Endothelial cell of umbilical vein (primary cell): ENCODE measurements at regions not wholly inside any gene's neighbourhood (a gene's known extent, or its start where the extent isn't known, plus 50 kb on each side); places are given as distances from the start of the nearest gene placed in this dataset.
A peak's percentile ranks its signal among the peaks of the same experiment; 100 is the strongest.

Experiments
- BruUV-seq: library from RNA; stranded (reverse); fragments of 400-500 nt; replicated peaks from 2 replicates; lab custom pipeline; 2021; lab: Mats Ljungman, UMichigan
- CTCF ChIA-PET: fragments of 300-600, 350-600 bp; sonication (Branson Sonifier 250); formaldehyde crosslinking; loops from one replicate; lab custom pipeline; 2021; ENCODE audit warnings: antibody characterized with exemption, inconsistent platforms; lab: Charles Lee
- POLR2A ChIA-PET: fragments of 300-600, 350-600 bp; sonication (Branson Sonifier 250); formaldehyde crosslinking; loops from one replicate; lab custom pipeline; 2021; ENCODE audit warnings: antibody characterized with exemption, inconsistent platforms; lab: Charles Lee
- DNase-seq: peaks from one replicate; pipeline ENCODE4 v3.0.0-alpha.2; 2011; ENCODE audit warnings: low read depth, low spot score
- FAIRE-seq: peaks from 2 replicates; lab custom pipeline; 2011; peaks lifted over from hg19 to GRCh38; lab: Jason Lieb, UNC
- H2AFZ ChIP-seq: 2 replicates; pipeline ENCODE4 v1.6.0; 2012; ENCODE audit warnings: low read depth, low read length, control low read depth, inconsistent platforms
- H3K27ac ChIP-seq: 2 replicates; pipeline ENCODE4 v1.5.1; 2011; ENCODE audit warnings: low read depth, mild to moderate bottlenecking, control low read depth, low read length, moderate library complexity; ENCODE audit not compliant: insufficient read depth
- H3K27me3 ChIP-seq, 2 experiments: 2 replicates each; pipeline versions ENCODE4 v1.6.0 to v1.6.1; 2011; ENCODE audit warnings: low read length in 2 of 2, mixed read lengths in 1 of 2; ENCODE audit not compliant: control insufficient read depth in 2 of 2, insufficient read depth in 2 of 2
- H3K36me3 ChIP-seq, 2 experiments: 2 replicates in 1 of 2; 3 replicates in 1 of 2; pipeline ENCODE4 v1.5.1; 2011; ENCODE audit warnings: low read length in 2 of 2, mild to moderate bottlenecking in 1 of 2, moderate library complexity in 1 of 2; ENCODE audit not compliant: control insufficient read depth in 2 of 2, insufficient read depth in 2 of 2; ENCODE audit errors: extremely low read depth in 1 of 2
- H3K4me1 ChIP-seq: 3 replicates; pipeline ENCODE4 v1.5.1; 2011; ENCODE audit warnings: mild to moderate bottlenecking, low read length; ENCODE audit not compliant: control insufficient read depth, insufficient read depth; ENCODE audit errors: extremely low read depth
- H3K4me2 ChIP-seq: 2 replicates; pipeline ENCODE4 v1.6.1; 2011; ENCODE audit warnings: low read length, control low read depth, mixed read lengths; ENCODE audit not compliant: insufficient read depth
- H3K4me3 ChIP-seq, 3 experiments: fragments of 200-600 bp in 1 of 3; sonication (generic), shearing (Covaris generic) in 1 of 3; replicated peaks in 1 of 3; 2 replicates each; pipeline ENCODE4 v1.5.1; 2011 to 2016; ENCODE audit warnings: control low read depth in 3 of 3, low read length in 3 of 3, mild to moderate bottlenecking in 2 of 3, inconsistent platforms in 1 of 3, low read depth in 1 of 3, moderate library complexity in 1 of 3; ENCODE audit not compliant: insufficient read depth in 1 of 3
- H3K79me2 ChIP-seq: 2 replicates; pipeline ENCODE4 v1.6.0; 2012; ENCODE audit warnings: low read length, inconsistent platforms; ENCODE audit not compliant: control insufficient read depth, insufficient read depth
- H3K9ac ChIP-seq: replicated peaks from 2 replicates; pipeline ENCODE3; 2011; ENCODE audit warnings: low read length, control low read depth; ENCODE audit not compliant: insufficient read depth; ENCODE audit errors: extremely low read depth
- H3K9me1 ChIP-seq: replicated peaks from 3 replicates; pipeline ENCODE4 v1.6.0; 2011; ENCODE audit warnings: mild to moderate bottlenecking, low read length; ENCODE audit not compliant: control insufficient read depth, insufficient read depth; ENCODE audit errors: extremely low read depth
- H3K9me3 ChIP-seq: replicated peaks from 2 replicates; pipeline ENCODE4 v1.5.1; 2012; ENCODE audit warnings: low read length, inconsistent platforms; ENCODE audit not compliant: control insufficient read depth, insufficient read depth
- H4K20me1 ChIP-seq: replicated peaks from 2 replicates; pipeline ENCODE3; 2011; ENCODE audit warnings: mild to moderate bottlenecking, low read length; ENCODE audit not compliant: control insufficient read depth, insufficient read depth; ENCODE audit errors: extremely low read depth
- EZH2 ChIP-seq: IDR thresholded peaks from 2 replicates; pipeline ENCODE4 v1.6.1; 2012; ENCODE audit warnings: borderline replicate concordance, low read depth, mild to moderate bottlenecking, moderate library complexity, low read length, inconsistent platforms; ENCODE audit not compliant: severe bottlenecking
- FOS ChIP-seq: IDR thresholded peaks from 2 replicates; pipeline ENCODE4 v1.6.1; 2011; ENCODE audit warnings: mild to moderate bottlenecking, low read length, moderate library complexity, borderline replicate concordance; ENCODE audit not compliant: insufficient read depth
- GATA2 ChIP-seq: IDR thresholded peaks from 2 replicates; pipeline ENCODE4 v1.7.0; 2011; ENCODE audit warnings: low read depth, mild to moderate bottlenecking, moderate library complexity, mixed read lengths, low read length; ENCODE audit not compliant: insufficient read length, insufficient read depth
- JUN ChIP-seq: IDR thresholded peaks from 2 replicates; pipeline ENCODE4 v1.6.1; 2011; ENCODE audit warnings: borderline replicate concordance, low read depth; ENCODE audit not compliant: insufficient read length, insufficient read depth
- MAX ChIP-seq: IDR thresholded peaks from 2 replicates; pipeline ENCODE4 v1.6.1; 2011; ENCODE audit not compliant: insufficient read depth, insufficient read length
- MYC ChIP-seq: IDR thresholded peaks from one replicate; pipeline ENCODE4 v1.6.1; 2011; ENCODE audit warnings: mild to moderate bottlenecking, low read depth, low read length
- POLR2A ChIP-seq: IDR thresholded peaks from 2 replicates; pipeline ENCODE4 v1.6.1; 2012; ENCODE audit warnings: low read depth, mild to moderate bottlenecking, control low read depth, low read length
- POLR2AphosphoS5 ChIP-seq: IDR thresholded peaks from 2 replicates; pipeline ENCODE4 v1.6.1; 2012; ENCODE audit warnings: low read depth, mild to moderate bottlenecking, control low read depth, low read length, moderate library complexity; ENCODE audit not compliant: insufficient read depth
- dilution Hi-C: fragments of 300-500 bp; cut with MboI; formaldehyde crosslinking; loops from one replicate; pipeline ENCODE4 v1.15.0; 2019; ENCODE audit warnings: low sequenced_read_pairs; ENCODE audit not compliant: extremely low pct_ligation_motif_present
- intact Hi-C: fragments of 100-400 bp; cut with micrococcal nuclease; formaldehyde crosslinking; loops from one replicate; pipeline ENCODE4 v1.10.0; 2022

DNA sequence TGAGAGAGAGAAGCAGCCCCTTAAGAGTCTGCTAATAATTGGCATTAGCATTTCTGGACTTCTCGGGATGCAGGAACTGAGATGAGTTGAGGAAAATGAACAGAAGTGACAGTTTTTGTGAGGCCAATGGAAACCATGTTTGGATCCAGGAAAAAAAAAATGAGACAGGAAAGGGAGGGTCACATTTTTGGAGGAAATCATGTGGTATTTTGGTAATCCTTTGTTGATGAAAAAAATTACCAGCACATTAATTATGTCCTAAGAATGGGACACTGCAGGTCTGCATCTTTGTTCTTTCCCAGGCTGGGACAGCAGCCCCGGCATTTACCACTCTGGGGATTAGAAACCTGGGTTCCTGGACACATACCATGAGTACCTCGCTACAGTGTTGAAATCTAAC, 109.9 kb upstream of the ZFHX3 start:
- H3K9ac ChIP-seq: no peak overlapping the region
- H3K4me1 ChIP-seq: peaks cover 18% of the 10 kb centered on the region
- BruUV-seq: no TSS peak
- CTCF ChIA-PET: no interaction called here
- H3K4me3 ChIP-seq: no peak overlapping the region
- H3K27me3 ChIP-seq: peaks cover 0 to 2% of the 10 kb centered on the region in 2 experiments
- peak overlapping the region; percentile 38 for H2AFZ ChIP-seq
- H3K27ac ChIP-seq: no peak overlapping the region
- no peak for DNase-seq
- dilution Hi-C loops (no loop called here), intact Hi-C loops (no loop called here)
- no peaks in the 10 kb centered on the region for H3K9me1 ChIP-seq
- FAIRE-seq: no peak
- no peak overlapping the region for H3K4me2 ChIP-seq
- no peaks in the 10 kb centered on the region for H3K36me3 ChIP-seq
- POLR2A ChIA-PET: interaction anchor here (0.6 kb wide), 1 partner anchor 295 kb away, joined by 9 read pairs; no protein-coding TSS in a partner anchor
- no peaks in the 10 kb centered on the region for H4K20me1 ChIP-seq
- H3K79me2 ChIP-seq: no peaks in the 10 kb centered on the region
- TF ChIP-seq FOS (no peak), EZH2 (no peak), MYC (no peak)
- H3K9me3 ChIP-seq: no peaks in the 10 kb centered on the region

DNA sequence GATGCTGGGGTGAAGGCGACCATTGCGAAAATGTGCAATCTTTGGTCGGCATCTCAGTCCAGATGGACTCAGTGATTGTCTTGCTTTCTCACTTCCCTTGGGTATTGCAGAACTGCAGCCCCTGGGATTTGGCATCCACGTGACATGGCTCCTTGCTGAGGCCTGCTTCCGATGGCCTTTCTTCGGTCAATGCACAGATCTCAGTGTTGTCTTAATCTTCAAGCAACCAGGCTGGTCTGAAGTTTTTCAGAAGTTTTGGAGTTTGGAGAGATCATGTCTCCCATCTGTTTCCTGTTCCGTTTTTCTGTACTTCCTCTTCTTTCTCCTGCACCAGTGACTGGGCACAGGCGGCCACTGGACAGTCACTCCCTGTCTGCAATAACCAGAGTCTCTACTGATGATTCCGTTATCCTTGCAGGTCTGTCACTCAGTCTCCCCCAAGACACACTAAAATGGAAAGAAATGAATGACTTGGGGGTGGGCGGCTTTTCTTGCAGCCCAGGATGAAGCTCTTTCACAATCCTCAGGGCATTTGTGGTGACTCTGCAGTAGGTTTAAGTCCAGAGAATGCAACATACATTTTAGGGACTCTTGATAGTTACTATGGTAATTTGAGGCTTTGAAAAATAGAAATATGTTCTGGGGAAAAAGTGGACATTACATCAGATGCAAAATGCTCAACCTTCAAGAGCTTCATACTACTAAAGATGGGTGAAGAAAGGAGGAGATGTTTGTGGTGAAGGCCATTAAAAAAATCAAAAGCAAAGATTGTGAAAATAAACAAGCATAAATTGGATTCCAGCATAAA, 106.3 kb upstream of the ZFHX3 start:
- CTCF ChIA-PET: interaction anchor here (0.7 to 2.1 kb wide), 5 partner anchors 11 to 22 kb away, joined by 4 to 7 read pairs (median 4); no protein-coding TSS in a partner anchor
- intact Hi-C loops: loop anchor here (1.0 kb wide), 2 partner anchors 18 to 84 kb away; no protein-coding TSS in a partner anchor

More for the DNA sequence above, 106.3 kb upstream of the ZFHX3 start:
- Histone ChIP-seq H2AFZ (peak overlapping the region; percentile 59), H3K36me3 (no peaks in the 10 kb centered on the region), H3K9me1 (no peaks in the 10 kb centered on the region), H3K4me1 (peaks cover 27% of the 10 kb centered on the region), H3K27ac (peak overlapping the region; percentile 33), H3K9me3 (no peaks in the 10 kb centered on the region), H3K27me3 (peaks cover 0 to under 1% of the 10 kb centered on the region in 2 experiments), H4K20me1 (no peaks in the 10 kb centered on the region), H3K4me2 (no peak overlapping the region), H3K79me2 (no peaks in the 10 kb centered on the region), H3K4me3 (no peak overlapping the region), H3K9ac (no peak overlapping the region)
- TF ChIP-seq MAX: peak; percentile 12
- TF ChIP-seq POLR2AphosphoS5: peak; percentile 36
- peak; percentile 46 for TF ChIP-seq GATA2
- peak; percentile 12 for TF ChIP-seq JUN
- TF ChIP-seq FOS: no peak
- peak; percentile 29 for TF ChIP-seq POLR2A
- dilution Hi-C loops: no loop called here
- POLR2A ChIA-PET: no interaction called here
- DNase-seq (peak; percentile 87), FAIRE-seq (peak; percentile 95)
- no TSS peak for BruUV-seq
